ENCODE measurements at regions not wholly inside any gene's neighbourhood (a gene's known extent, or its start where the extent isn't known, plus 50 kb on each side); places are given as distances from the start of the nearest gene placed in this dataset.

Small RNA genes in the stretch of these regions (microRNA-seq; reads per million reads assigned to microRNA genes)
- 4.5 reads per million, percentile 20 among the genes with 10 or more reads in this experiment for gene MIR466

Data from myocyte (in vitro differentiated cells).